Loucy (cell line): ENCODE measurements at regions not wholly inside any gene's neighbourhood (a gene's known extent, or its start where the extent isn't known, plus 50 kb on each side); places are given as distances from the start of the nearest gene placed in this dataset.

ENCODE experiments used
- H2AFZ ChIP-seq: fragments of 200-600 bp; sonication (generic); 2 replicates; pipeline ENCODE4 v1.6.0; 2016; ENCODE audit warnings: antibody characterized with exemption, mild to moderate bottlenecking, low read length, moderate library complexity
- H3F3A ChIP-seq: fragments of 200-600 bp; 2 replicates; pipeline ENCODE4 v1.6.0; 2016; ENCODE audit warnings: antibody characterized with exemption, low read depth, mild to moderate bottlenecking
- H3K27me3 ChIP-seq: fragments of 200-600 bp; sonication (generic); 2 replicates; pipeline ENCODE4 v1.6.1; 2014; ENCODE audit warnings: low read length, mild to moderate bottlenecking; ENCODE audit not compliant: insufficient read depth, poor library complexity, severe bottlenecking
- H3K36me3 ChIP-seq: fragments of 200-600 bp; sonication (generic); 2 replicates; pipeline ENCODE4 v1.6.1; 2016; ENCODE audit warnings: low read length; ENCODE audit not compliant: insufficient read depth
- H3K4me1 ChIP-seq: fragments of 200-600 bp; sonication (generic); 2 replicates; pipeline ENCODE4 v1.5.1; 2014; ENCODE audit warnings: low read length, mild to moderate bottlenecking; ENCODE audit not compliant: insufficient read depth, poor library complexity, severe bottlenecking
- H3K4me2 ChIP-seq: fragments of 200-600 bp; sonication (generic); 2 replicates; pipeline ENCODE4 v1.6.0; 2014; ENCODE audit warnings: antibody characterized with exemption, low read length, low read depth, mild to moderate bottlenecking; ENCODE audit not compliant: poor library complexity, severe bottlenecking
- H3K4me3 ChIP-seq: fragments of 200-600 bp; sonication (generic); 2 replicates; pipeline ENCODE4 v1.5.1; 2014; ENCODE audit warnings: low read length, mild to moderate bottlenecking, mixed read lengths; ENCODE audit not compliant: poor library complexity, severe bottlenecking
- H3K79me2 ChIP-seq: fragments of 200-600 bp; sonication (generic); 2 replicates; pipeline ENCODE4 v1.6.1; 2014; ENCODE audit warnings: low read length; ENCODE audit not compliant: insufficient read depth
- H3K9ac ChIP-seq: fragments of 200-600 bp; sonication (generic); 2 replicates; pipeline ENCODE4 v1.6.0; 2014; ENCODE audit warnings: mild to moderate bottlenecking, low read depth, low read length, moderate library complexity; ENCODE audit not compliant: poor library complexity, severe bottlenecking
- H3K9me2 ChIP-seq: fragments of 200-600 bp; sonication (generic); replicated peaks from 2 replicates; pipeline ENCODE4 v1.6.1; 2016; ENCODE audit warnings: low read depth, low read length, mixed read lengths
- H3K9me3 ChIP-seq: fragments of 200-600 bp; sonication (generic); 2 replicates; pipeline ENCODE4 v1.6.1; 2014; ENCODE audit warnings: mild to moderate bottlenecking, antibody characterized with exemption, low read length, low read depth; ENCODE audit not compliant: insufficient read depth
- H4K20me1 ChIP-seq: fragments of 200-600 bp; sonication (generic); 2 replicates; pipeline ENCODE4 v1.6.0; 2014; ENCODE audit warnings: antibody characterized with exemption, low read length, mild to moderate bottlenecking; ENCODE audit not compliant: insufficient read depth, poor library complexity, severe bottlenecking
- EZH2phosphoT487 ChIP-seq: fragments of 200-600 bp; IDR thresholded peaks from 2 replicates; pipeline ENCODE4 v1.6.1; 2018; ENCODE audit warnings: antibody characterized with exemption, mild to moderate bottlenecking, moderate library complexity, borderline replicate concordance
- TF ChIP-seq, protein P1 (sequence below): fragments of 200-600 bp; sonication (generic); conservative IDR thresholded peaks from 2 replicates; pipeline ENCODE4 v1.5.1; 2014; ENCODE audit warnings: mild to moderate bottlenecking, antibody characterized with exemption, low read length

DNA sequence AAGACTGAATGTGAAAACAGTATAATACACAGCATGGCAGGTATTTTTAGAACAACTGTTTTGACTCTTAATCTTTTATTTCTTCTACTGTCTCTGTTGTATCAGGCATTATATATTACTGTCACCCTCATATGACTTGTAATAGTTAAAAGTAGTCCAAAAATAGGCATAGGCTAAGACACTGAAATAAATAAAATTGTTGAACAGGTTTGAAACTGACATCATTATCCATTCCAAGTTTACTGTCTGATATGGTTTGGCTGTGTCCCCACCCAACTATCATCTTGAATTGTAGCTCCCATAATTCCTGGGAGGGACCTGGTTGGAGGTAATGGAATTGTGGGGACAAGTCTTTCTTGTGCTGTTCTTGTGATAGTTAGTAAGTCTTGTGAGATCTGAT, 91.4 kb upstream of the CDH19 start:
- no peaks in the 10 kb centered on the region for H3K27me3 ChIP-seq
- H3K36me3 ChIP-seq: no peaks in the 10 kb centered on the region
- no peak overlapping the region for H2AFZ ChIP-seq
- H3K9ac ChIP-seq: no peak overlapping the region
- no peaks in the 10 kb centered on the region for H3K9me2 ChIP-seq
- H3K4me3 ChIP-seq: no peak overlapping the region
- no peaks in the 10 kb centered on the region for H3F3A ChIP-seq
- H4K20me1 ChIP-seq: no peaks in the 10 kb centered on the region
- no peak overlapping the region for H3K4me2 ChIP-seq
- no peaks in the 10 kb centered on the region for H3K79me2 ChIP-seq
- TF ChIP-seq EZH2phosphoT487: no peak
- TF ChIP-seq, protein P1, sequence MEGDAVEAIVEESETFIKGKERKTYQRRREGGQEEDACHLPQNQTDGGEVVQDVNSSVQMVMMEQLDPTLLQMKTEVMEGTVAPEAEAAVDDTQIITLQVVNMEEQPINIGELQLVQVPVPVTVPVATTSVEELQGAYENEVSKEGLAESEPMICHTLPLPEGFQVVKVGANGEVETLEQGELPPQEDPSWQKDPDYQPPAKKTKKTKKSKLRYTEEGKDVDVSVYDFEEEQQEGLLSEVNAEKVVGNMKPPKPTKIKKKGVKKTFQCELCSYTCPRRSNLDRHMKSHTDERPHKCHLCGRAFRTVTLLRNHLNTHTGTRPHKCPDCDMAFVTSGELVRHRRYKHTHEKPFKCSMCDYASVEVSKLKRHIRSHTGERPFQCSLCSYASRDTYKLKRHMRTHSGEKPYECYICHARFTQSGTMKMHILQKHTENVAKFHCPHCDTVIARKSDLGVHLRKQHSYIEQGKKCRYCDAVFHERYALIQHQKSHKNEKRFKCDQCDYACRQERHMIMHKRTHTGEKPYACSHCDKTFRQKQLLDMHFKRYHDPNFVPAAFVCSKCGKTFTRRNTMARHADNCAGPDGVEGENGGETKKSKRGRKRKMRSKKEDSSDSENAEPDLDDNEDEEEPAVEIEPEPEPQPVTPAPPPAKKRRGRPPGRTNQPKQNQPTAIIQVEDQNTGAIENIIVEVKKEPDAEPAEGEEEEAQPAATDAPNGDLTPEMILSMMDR: no peak
- no peaks in the 10 kb centered on the region for H3K4me1 ChIP-seq
- no peaks in the 10 kb centered on the region for H3K9me3 ChIP-seq

DNA sequence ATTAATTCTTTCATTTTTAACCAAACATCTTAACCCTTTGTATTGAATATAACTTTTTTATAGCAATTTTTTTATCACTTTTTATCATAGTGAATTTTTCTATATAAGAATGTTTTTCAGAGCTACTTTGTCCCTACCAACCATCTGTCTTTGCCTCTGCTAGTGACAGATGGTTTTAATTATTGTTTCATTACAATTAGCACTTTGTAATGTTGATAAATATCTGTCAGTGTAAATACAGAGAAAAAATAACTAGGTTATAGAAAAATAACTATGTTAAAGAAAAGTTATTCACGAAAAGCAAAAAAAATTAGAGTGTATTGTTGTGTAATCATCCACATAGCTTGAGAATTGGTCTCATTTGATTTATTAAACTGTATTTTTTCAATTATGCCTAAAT, 91.0 kb upstream of the CDH19 start:
- Histone ChIP-seq H3K36me3 (no peaks in the 10 kb centered on the region), H3K4me2 (no peak overlapping the region), H3K4me1 (no peaks in the 10 kb centered on the region), H3K9me2 (no peaks in the 10 kb centered on the region), H3K9me3 (no peaks in the 10 kb centered on the region), H3K4me3 (no peak overlapping the region), H3K27me3 (no peaks in the 10 kb centered on the region), H4K20me1 (no peaks in the 10 kb centered on the region), H3K9ac (no peak overlapping the region), H2AFZ (no peak overlapping the region), H3F3A (no peaks in the 10 kb centered on the region), H3K79me2 (no peaks in the 10 kb centered on the region)
- TF ChIP-seq EZH2phosphoT487: no peak
- TF ChIP-seq, protein P1: no peak

DNA sequence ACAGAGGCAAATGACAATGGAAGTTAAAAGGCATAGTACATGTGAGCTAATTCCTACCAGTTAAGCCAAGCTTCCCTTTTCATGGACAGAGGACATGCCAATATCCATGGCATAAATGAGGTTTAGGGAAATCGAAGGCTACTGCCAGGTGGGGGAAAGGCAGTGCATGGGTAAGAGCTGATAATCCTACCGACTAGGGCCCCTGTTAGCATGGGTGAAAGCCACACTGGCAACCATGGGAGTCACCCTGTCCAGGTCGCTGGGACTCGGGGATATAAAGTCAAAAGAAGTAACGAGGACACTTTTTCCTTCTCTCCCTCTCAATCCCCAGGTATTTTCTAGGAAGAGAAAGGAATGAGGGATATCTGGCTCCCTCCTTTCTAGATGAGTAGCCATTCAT, 83.7 kb upstream of the CDH19 start:
- Histone ChIP-seq H3K4me3 (no peak overlapping the region), H3K9me3 (no peaks in the 10 kb centered on the region), H3K4me2 (no peak overlapping the region), H3K79me2 (no peaks in the 10 kb centered on the region), H3K36me3 (no peaks in the 10 kb centered on the region), H3K4me1 (no peaks in the 10 kb centered on the region), H4K20me1 (no peaks in the 10 kb centered on the region), H3K27me3 (no peaks in the 10 kb centered on the region), H3K9me2 (no peaks in the 10 kb centered on the region), H3K9ac (no peak overlapping the region), H2AFZ (no peak overlapping the region), H3F3A (no peaks in the 10 kb centered on the region)
- TF ChIP-seq, protein P1: no peak
- no peak for TF ChIP-seq EZH2phosphoT487
